SK-N-SH treated with all-trans-retinoic acid at 6 μM for 48 hours (cell line): ENCODE measurements at regions not wholly inside any gene's neighbourhood (a gene's known extent, or its start where the extent isn't known, plus 50 kb on each side); places are given as distances from the start of the nearest gene placed in this dataset.

Experiments used
- CSRNP3 ChIP-seq: fragments of 250-450 bp; sonication (Bioruptor Pico); IDR thresholded peaks from 2 replicates; pipeline ENCODE4 v1.5.1; 2021; ENCODE audit warnings: mild to moderate bottlenecking, moderate library complexity
- RARB ChIP-seq: fragments of 250-450 bp; sonication (Bioruptor Pico); IDR thresholded peaks from 2 replicates; pipeline ENCODE4 v1.8.0; 2021; ENCODE audit warnings: mild to moderate bottlenecking, moderate library complexity
- ZC3H10 ChIP-seq: fragments of 250-450 bp; sonication (Bioruptor Pico); IDR thresholded peaks from 2 replicates; pipeline ENCODE4 v1.5.1; 2021; ENCODE audit warnings: mild to moderate bottlenecking, moderate library complexity
- ZNF70 ChIP-seq: fragments of 450-650 bp; formaldehyde crosslinking; IDR thresholded peaks from 2 replicates; pipeline ENCODE4 v1.5.0; 2020; ENCODE audit warnings: mild to moderate bottlenecking, moderate library complexity
- ZNF8 ChIP-seq: fragments of 450-650 bp; formaldehyde crosslinking; IDR thresholded peaks from 2 replicates; pipeline ENCODE4 v1.5.0; 2020; ENCODE audit warnings: mild to moderate bottlenecking, moderate library complexity

DNA sequence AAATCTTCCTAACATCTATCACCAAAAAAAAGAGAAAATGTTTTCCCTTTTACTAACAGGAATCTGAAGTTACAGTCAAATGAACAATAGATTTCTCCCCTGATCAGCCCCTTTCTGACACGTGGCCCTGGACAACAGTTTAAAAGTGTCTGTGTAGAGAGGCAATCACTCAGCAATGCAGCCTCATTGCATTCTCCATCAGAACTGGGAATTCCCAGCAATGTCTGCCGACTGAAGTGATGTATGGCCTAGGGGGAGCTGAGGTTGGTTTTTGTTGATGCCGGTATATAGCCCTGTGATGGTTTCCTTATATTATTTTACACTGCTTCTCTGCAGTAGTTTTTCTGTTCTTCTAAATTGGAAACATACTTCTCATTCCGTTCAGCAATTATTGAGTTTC is 904.3 kb upstream of the CDH8 start:
- TF ChIP-seq RARB (CRISPR knock-in tag): no peak
- no peak for TF ChIP-seq ZNF8 (CRISPR knock-in tag)
- no peak for TF ChIP-seq CSRNP3 (CRISPR knock-in tag)
- no peak for TF ChIP-seq ZC3H10 (CRISPR knock-in tag)
- no peak for TF ChIP-seq ZNF70 (CRISPR knock-in tag)
